Lung microvascular endothelial cell (primary cell): ENCODE measurements at regions not wholly inside any gene's neighbourhood (a gene's known extent, or its start where the extent isn't known, plus 50 kb on each side); places are given as distances from the start of the nearest gene placed in this dataset.
"Not testable (repeated sequence)": the region's sequence is repeated elsewhere in the genome, so short reads cannot be mapped to it uniquely, and the experiment has no call there.

Experiments
- DNase-seq, 2 donors: peaks; one replicate each; pipeline versions ENCODE4 v3.0.0 to v3.0.0-alpha.2; 2010; ENCODE audit warnings: low read depth in 2 of 2

DNA sequence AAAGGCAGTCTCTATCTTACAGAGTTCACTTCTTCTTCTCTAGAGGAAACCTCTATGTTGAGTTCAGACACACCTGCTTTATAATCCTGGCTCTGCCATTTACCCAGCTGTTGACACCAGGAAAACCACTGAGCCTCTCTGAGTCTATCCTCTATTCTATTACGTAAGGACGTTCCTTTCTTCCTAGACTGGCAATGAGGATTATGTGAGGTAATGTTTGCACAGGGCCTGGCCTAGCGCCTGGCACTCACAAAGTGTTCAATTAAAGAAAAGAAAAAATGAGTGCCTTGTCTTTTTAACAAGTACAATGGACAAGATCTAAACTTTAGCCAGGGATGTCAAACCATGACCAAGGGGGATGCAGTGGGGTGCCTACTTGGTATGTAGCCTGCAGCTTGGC lies 641.9 kb upstream of the TBX3 start:
- DNase-seq = no peak

DNA sequence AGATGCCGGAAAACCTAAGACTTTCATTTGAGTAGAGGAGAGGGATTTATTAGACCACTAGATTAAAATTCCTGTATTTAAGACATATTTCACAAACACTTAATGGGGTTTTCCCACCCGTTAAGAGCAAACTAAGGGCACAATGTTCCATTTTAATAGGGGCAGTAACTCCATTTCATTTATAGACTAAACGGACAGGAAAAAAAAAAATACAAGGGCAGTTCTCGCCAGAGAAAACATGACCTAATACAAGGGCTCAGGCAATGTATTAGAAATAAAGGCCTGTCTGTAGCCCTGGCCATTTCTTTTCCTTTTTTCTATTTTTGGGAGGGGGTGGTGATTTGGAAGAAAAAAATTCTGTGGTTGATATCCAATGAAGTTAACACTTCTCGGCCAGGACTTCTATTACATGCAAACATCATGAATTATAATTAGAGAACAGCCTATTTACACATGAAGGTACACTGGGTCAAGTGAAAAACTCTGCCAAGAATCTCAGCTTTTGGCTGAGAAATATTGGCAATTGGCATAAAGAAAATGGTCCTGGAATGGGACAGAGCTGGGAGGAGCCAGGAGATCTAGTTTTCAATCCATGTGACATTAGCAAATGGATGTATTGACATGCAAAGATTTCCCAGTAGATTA lies 641.1 kb upstream of the TBX3 start:
- no peak for DNase-seq

DNA sequence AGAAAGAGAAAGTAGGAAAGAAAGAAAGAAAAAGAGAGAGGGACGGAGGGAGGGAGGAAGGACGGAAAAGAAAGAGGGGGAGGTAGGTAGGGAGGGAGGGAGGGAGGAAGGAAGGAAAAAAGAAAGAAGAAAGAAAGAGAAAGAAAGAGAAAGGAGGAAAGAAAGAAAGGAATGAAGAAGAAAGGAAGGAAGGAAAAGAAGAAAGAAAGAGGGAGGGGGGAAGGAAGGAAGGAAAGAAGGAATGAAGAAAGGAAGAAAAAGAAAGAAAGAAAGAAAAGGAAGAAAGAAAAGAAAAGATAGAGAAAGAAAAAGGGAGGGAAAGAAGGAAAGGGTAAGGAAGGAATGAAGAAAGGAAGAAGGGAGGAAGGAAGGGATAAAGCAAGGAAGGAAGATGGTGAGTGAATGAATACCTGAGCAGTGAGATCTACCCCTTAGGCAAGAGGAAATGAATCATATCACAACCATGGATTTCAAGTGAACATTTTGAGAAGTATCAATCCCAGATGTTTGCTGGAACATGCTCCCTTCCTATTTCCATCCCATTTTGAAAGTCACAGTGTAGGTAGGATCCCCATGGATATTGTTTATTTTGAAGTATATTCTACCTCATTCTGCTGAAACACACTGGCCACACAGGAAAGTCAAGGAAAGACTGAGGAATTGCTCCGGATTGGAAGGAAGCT lies 639.4 kb upstream of the TBX3 start:
- DNase-seq = no peak

DNA sequence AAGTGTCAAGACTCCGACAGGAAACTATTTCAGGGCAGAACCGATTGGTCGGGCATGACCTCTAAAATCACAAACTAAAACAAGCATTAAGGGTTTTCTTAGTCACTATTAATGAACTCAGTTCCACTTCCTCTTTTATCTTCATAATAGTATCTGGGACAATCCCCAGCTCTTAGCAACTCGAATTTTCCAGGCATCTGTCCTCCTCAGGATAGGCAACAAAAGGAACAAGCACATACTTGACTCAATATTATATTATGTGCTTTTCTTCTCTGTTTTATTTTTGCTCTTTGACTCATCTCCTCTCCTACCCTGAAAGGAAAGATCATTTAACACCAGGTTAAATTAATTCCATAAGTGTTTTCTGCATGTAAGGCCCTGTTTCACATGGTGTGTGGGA lies 638.3 kb upstream of the TBX3 start:
- DNase-seq = peak in 1 of 2 donors; percentile 59

DNA sequence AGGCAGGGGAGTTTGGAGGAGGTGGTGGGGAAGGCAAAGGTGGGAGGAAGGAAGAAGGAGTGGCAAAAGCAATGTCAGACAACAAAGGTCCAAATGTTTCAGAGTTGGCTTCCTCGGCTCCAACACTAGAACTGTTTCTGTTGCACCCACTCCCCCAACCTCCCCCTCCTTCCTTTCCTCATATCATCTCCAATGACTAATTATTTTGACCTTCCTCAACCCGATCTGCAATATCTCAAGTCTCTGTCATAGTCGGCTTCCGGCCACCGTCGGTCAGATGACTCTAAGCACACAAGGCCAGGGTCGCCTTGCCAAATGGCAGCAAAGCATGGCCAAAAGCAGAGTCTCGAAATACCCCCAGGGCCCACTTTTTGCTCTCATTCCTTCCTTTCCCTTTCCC lies 637.0 kb upstream of the TBX3 start:
- peak in 1 of 2 donors; percentile 32 for DNase-seq

DNA sequence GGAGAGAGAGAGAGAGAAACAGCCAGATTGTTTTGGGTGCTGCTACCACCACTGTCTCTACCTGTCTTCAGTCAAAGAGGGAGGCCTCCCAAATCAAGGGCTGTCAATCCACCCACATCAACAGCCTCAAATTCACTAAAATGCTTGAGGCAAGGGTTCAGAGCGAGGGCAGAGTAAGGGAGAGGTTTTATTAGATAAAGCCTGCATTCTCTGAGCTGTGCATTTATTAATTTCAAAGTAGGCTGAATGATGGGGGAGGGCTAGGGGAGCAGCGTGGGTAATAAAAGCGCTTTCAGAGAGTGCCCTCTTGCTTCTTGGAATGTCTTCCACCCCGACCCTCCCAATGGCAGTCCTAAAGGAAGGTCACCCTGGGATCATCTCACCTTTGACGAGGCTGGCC lies 636.5 kb upstream of the TBX3 start:
- no peak for DNase-seq

DNA sequence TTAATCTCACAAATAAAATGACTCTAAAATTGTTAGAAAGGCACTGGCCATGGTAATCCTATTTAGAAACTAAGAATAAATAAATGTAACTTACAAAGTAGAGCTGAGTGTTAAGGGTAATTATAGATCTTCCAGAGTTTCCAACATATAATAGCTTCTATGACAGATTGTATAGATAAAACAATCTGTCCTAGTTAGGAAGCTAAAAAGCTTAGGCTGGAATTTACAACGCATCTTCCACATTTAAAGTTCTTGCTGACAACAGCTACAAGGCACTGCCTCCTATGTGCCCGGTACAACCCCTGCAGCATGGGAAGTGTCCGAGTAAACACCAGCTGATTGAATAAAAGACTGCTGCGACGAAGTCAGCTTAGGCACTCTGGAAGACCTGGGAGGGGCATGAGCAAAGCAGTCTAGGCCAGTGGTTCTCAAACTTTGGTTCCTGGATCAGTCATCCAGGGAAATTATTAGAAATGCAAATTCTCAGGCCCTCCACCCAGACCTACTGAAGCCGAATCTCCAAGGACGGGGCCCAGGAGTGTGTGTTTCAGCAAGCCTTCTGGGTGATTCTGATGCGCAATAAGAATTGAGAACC lies 635.6 kb upstream of the TBX3 start:
- no peak for DNase-seq

DNA sequence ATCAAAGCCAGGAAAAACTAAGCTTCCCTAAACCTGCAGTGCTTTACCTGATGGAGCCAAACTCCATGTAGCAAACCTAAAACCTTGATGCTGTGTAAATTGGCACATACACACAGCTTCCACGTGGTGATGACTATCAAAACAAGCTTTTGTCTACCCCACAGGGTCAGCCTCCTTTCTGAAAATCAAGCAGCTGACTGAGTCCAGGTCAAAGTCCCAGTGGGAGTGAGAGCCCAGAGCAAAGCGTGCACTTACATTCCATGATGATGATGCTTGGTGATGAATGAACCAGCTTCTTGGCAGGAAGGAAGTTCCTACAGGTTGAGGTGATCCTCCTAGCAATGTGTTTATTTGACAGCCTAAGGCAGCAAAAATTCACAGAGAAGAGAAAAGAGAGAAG lies 630.0 kb upstream of the TBX3 start:
- DNase-seq = peak in 1 of 2 donors; percentile 48

DNA sequence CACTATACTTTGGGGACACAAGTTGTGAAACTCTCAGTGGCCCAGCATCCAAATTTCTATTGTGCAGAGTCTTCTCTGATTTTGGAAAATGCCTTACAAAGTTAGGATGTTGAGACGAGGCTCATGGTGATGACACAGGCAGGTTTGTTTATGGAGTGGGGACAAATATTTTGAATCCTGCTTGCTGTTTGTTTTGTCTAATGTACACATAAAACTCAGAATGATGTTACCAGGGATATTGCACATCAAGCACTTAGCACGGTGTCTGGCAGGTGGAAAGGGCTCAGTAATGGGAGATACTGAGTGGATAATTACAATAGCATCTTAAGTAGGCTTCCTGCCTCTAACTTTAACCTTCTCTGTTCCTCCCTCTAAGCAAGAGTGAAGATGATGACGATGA lies 628.9 kb upstream of the TBX3 start:
- no peak for DNase-seq

DNA sequence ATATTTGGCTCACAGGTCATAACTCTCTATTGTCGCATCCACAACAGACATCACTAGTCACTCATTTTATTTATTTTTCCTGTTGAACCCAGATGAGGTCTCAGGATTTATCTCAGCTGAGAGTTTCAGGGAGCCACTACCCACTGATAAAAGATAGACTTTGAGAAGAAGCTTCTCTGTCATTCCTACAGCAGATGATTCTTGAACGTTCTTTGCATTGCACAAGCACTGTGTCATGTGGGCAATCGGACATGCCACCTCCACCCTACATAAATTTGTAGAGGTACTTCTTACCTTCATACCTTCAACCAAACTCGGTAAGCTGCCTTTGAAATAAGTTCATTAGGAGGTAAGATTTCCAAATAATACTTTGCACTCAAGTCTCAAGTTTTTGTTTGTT lies 627.9 kb upstream of the TBX3 start:
- DNase-seq = no peak

DNA sequence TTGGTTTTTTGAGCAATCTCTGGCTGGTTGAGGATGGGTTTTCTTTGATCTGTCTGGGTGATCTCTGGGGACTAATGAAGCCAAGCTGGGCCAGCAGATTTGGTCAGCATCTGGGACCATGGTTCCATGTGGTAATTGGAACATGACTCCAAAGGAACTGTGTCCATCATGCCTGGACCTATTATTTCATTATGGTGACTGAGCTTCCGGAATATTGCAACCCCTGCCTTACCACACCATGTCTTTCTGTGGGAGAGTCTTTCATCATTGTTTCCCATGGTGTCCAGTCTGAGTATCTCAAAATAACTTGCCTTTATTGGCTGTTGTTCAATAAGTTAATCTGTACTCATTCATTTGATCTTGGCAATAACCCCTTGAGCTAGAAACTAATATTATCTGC lies 624.9 kb upstream of the TBX3 start:
- no peak for DNase-seq

DNA sequence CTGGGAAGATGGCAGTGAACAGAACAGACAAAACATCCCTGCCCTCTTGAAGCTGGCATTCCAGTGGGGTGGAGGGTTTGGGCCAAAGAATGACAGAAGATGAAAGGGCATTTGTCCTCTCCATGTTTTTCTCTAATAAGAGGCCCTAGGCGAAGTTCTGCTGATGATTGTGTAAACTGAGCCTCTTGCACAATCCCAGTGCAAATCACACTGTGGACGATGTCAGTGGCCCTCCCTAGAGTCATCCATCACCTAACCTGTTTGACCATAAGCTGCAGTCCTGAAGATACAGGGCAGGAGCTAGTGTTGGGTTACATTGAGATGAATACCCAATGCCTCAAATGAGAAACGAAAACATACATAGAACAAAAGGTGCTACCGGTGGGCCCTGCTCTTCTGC lies 622.4 kb upstream of the TBX3 start:
- no peak for DNase-seq

DNA sequence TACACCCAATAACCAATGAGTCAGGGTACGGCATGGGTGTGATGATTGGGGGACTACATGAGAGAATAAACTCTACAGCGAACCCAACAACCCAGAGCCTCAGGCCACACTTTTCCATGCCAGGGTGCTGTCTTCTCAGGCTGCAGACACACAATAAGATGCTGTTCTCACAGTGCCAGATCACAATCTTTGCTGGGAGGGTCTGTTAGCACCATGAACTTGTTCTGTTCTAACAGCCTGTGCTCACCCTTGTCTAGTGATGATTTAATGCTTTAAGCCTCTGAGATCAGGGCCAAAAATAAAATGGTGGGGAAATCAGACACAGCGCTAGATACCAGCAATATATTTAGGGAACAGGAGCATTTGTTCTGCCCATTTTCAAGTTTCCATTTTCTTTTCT lies 621.9 kb upstream of the TBX3 start:
- DNase-seq = no peak

DNA sequence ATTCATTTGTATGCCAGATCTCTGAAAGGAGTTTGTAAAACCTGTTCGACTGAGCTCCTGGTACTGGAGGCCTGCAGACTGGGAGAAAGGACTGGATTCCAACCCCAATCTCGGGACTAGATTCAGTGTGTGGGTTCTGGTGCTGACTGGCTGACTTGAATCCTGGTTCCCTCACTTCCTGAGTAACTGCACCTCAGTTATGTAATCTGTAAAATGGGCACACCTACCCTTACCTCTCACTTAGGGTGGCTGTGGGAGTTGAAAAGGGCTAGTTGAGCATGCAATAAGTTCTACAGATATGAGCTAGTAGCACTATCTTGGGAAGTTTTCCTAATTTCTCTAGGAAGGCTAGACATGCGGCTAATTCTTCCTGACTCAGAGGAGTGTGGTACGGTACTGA lies 621.3 kb upstream of the TBX3 start:
- no peak for DNase-seq

DNA sequence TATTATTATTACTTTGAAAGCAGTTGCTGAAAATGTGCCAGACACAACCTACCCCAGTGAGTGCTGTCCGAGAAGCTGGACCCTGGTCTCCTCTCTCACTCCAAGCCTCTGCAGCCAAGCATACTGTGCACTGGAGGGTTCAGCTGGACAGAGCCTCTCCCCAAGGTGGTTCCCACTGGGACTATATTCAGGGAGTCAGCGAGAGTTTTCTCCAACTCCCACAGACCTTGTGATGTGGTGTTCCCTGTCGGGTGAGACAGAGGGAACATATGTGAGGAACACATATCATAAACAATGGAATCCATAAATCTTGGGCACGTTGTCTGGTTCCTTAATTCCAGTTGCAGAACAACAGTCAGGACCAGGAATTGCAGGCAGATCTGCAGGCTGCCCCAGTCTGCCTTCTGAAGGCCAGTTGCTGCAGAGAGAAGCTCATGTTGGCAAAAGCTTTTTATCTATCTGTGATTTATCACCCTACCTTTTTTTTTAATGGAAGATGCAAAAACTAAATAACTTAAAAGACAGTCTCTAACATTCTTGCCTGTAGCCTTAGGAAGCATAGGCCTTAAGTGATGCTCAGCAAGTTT lies 619.8 kb upstream of the TBX3 start:
- no peak for DNase-seq

DNA sequence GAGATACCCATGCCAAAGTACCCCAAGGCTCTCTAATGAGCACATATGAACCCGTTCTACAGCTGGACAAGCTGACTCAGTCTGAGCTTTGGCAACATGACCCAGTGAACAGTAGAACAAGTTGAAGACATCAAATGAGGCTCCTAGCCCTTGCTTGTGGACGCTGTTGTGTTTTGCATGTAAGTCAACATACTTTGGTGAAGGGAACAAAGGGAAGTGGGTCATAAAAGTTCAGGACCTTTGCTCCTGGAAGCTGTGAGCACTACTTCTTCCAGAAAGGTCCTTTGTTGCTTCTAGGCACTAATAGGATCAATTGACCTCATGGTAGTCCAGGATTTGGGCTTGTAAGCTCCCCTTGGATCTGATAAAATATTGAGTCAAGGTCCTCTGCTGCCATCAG lies 613.5 kb upstream of the TBX3 start:
- DNase-seq = no peak

DNA sequence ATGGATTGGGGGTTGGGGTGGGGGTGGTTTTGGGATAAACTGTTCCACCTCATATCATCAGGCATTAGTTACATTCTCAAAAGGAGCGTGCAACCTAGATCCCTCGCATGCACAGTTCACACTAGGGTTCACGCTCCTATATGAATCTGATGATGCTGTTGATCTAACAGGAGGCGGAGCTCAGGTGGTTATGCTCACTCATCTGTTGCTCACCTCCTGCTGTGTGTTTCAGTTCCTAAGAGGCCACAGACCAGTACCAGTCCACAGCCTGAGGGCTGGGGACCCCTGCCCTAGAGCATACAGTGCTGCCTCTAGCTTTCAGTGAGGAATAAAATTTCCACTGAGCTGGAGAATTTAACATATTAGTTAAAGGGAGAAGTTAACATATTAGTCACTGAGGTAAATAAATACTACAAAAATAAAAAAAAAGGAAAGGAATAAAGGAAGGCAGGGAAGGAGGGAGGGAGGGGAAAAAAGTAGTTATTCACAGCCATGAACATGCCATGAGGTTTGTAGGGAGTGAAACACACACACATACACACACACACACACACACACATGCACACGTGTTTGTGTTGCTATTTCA lies 612.7 kb upstream of the TBX3 start:
- no peak for DNase-seq

DNA sequence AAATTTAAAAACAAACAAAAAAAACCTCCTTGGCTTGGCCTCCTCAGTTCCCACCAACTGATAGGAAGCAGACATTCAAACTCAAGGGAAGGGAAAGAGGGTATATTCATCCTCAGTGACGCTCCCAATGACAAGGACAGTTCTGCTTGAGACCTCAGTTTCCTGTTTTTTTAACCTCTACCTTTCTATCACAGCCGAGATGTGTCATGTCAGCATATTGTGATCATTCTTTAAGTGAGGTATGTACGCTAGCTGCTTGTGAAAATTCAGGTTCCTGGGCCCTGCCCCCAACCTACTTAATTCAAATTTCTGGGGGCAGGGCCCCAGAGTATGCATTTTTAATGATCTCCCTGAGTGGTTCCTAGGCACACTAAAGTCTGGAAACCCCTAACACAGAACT lies 611.9 kb upstream of the TBX3 start:
- no peak for DNase-seq

DNA sequence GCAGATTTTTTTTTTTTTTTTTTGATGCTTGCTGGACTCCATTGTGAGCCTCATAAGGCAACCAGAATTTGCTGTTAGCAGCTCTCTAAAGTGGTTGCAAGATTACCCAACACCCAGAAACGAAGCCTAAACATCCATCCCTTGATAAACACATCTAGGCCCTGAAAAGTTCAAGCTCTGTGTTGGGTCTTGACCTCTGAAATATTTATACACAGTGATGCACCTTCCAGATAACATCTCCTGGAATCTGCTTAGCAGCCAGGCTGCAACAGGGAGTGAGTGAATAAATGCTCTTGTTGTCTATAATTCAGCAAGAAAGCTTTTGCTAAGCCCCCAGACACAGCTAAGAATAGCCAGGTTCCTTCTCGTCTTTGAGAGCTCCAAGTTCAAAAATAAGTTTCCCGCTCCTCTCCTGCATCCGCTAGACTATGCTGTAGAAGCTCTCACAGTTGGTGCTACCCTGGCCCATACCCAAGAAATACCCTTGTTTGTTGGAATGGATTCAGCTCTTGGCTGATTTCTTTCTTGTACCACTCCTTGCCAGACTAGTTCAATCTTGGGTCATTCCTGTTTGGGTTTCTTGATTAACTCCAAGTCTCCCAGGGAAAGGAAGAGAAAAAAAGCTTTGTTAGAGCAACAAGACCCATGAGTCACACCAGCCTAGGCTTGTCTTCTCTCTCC lies 610.6 kb upstream of the TBX3 start:
- no peak for DNase-seq

DNA sequence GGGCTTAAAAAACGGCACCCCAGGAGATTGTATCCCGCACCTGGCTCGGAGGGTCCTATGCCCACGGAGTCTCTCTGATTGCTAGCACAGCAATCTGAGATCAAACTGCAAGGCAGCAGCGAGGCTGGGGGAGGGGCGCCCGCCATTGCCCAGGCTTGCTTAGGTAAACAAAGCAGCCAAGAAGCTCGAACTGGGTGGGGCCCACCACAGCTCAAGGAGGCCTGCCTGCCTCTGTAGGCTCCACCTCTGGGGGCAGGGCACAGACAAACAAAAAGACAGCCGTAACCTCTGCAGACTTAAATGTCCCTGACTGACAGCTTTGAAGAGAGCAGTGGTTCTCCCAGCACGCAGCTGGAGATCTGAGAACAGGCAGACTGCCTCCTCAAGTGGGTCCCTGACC lies 601.5 kb upstream of the TBX3 start:
- not testable (repeated sequence) for DNase-seq

DNA sequence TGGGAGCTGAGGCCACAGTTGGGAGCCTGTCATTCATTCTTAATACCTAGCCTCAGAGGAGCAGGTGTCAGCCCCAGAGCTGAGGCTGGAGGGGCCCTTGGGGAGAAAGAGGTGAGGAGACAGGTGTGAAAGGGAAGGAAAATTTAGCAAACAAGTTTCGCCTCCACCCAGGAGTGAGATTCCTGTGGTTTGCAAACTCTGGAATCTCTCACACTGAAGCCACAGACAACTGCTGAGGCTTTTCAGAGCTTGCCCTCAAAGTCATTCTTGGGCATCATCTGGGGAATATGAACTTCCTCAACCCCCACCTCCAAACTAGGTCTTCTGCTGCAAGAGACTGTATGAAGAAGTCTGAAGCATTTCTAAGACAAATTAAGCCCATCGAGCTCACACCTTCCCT lies 589.5 kb upstream of the TBX3 start:
- no peak for DNase-seq

DNA sequence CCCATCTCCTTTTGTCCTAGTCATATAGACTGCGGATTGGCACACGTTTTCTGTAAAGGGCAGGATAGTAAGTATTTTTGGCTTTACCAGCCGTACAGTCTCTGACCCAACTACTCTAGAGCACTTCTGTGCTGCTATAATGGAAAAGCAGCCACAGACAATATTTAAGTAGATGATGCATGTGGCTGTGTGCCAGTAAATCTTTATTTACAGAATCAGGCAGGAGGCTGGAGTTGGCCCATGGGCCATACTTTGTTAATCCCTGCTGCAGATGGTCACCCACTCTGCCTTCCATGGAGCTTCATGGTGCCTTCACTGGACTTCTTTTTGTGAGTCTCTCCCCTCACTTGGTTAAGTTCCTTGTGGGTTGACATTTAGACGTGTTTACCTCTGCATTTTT lies 584.5 kb upstream of the TBX3 start:
- DNase-seq = no peak
